A673 (cell line): ENCODE measurements at regions not wholly inside any gene's neighbourhood (a gene's known extent, or its start where the extent isn't known, plus 50 kb on each side); places are given as distances from the start of the nearest gene placed in this dataset.

Source experiments
- EZH2 ChIP-seq: fragments of 200-600 bp; sonication (generic); IDR thresholded peaks from 2 replicates; pipeline ENCODE4 v1.6.1; 2017; ENCODE audit warnings: borderline replicate concordance, low read depth, mild to moderate bottlenecking, mixed read lengths, antibody characterized with exemption, low read length; ENCODE audit not compliant: poor library complexity, severe bottlenecking
- TF ChIP-seq, protein P1 (sequence below): fragments of 300-800, 200-600 bp; sonication (generic); conservative IDR thresholded peaks from 2 replicates; pipeline ENCODE4 v1.5.1; 2017; ENCODE audit warnings: low read depth, mild to moderate bottlenecking, antibody characterized with exemption, low read length, moderate library complexity, mixed read lengths

DNA sequence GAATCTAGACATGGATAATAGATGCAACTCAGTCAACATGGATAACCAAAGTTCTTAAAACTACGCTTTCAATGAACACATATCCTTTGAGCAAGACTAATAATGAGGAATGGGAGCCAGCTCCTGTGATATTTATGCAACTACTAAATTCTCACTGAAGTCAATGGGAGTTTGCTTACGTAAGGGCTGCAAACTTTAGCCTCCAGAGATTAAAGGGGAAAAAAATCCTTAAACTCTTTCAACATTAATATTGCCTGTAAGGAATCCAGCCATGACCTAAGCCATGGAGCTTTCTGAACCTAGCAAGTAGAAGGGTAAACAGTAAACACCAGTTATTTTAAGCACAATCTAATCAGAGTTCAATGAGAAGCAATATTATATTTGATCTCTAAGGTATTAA, 125.2 kb upstream of the PITX2 start:
- no peak for TF ChIP-seq EZH2
- TF ChIP-seq, protein P1, sequence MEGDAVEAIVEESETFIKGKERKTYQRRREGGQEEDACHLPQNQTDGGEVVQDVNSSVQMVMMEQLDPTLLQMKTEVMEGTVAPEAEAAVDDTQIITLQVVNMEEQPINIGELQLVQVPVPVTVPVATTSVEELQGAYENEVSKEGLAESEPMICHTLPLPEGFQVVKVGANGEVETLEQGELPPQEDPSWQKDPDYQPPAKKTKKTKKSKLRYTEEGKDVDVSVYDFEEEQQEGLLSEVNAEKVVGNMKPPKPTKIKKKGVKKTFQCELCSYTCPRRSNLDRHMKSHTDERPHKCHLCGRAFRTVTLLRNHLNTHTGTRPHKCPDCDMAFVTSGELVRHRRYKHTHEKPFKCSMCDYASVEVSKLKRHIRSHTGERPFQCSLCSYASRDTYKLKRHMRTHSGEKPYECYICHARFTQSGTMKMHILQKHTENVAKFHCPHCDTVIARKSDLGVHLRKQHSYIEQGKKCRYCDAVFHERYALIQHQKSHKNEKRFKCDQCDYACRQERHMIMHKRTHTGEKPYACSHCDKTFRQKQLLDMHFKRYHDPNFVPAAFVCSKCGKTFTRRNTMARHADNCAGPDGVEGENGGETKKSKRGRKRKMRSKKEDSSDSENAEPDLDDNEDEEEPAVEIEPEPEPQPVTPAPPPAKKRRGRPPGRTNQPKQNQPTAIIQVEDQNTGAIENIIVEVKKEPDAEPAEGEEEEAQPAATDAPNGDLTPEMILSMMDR, result no peak
